AG09309 (cell line): ENCODE measurements at regions not wholly inside any gene's neighbourhood (a gene's known extent, or its start where the extent isn't known, plus 50 kb on each side); places are given as distances from the start of the nearest gene placed in this dataset.
A peak's percentile ranks its signal among the peaks of the same experiment; 100 is the strongest.

Experiments used
- DNase-seq: peaks from one replicate; pipeline ENCODE4 v3.0.0-alpha.2; 2010; ENCODE audit warnings: low read depth
- H3K4me3 ChIP-seq: 2 replicates; pipeline ENCODE4 v1.5.1; 2011; ENCODE audit warnings: mild to moderate bottlenecking, low read depth, low read length, moderate library complexity; ENCODE audit not compliant: control insufficient read depth
- CTCF ChIP-seq: IDR thresholded peaks from 2 replicates; pipeline ENCODE4 v1.5.1; 2011; ENCODE audit warnings: mild to moderate bottlenecking, low read depth, low read length, inconsistent platforms; ENCODE audit not compliant: insufficient read depth, control insufficient read depth; ENCODE audit errors: missing control alignments

GRCh38 chr4:54971474-54971950 is 153.9 kb downstream of the KDR start:
- H3K4me3 ChIP-seq = no peak overlapping the region
- peak; percentile 10 for DNase-seq
- peak; percentile 68 for TF ChIP-seq CTCF

GRCh38 chr4:54967289-54967688 is 158.1 kb downstream of the KDR start:
- no peak overlapping the region for H3K4me3 ChIP-seq
- no peak for DNase-seq
- TF ChIP-seq CTCF = no peak

GRCh38 chr4:54961357-54961975 is 163.9 kb downstream of the KDR start:
- peak; percentile 66 for TF ChIP-seq CTCF
- no peak overlapping the region for H3K4me3 ChIP-seq
- DNase-seq = peak; percentile 7

- peak; percentile 85 for DNase-seq
- no peak for TF ChIP-seq CTCF
- H3K4me3 ChIP-seq = no peak overlapping the region
Measured at GRCh38 chr4:54959651-54960116, 165.7 kb downstream of the KDR start.

- no peak for DNase-seq
- no peak overlapping the region for H3K4me3 ChIP-seq
- no peak for TF ChIP-seq CTCF
Measured at GRCh38 chr4:54959131-54959530, 166.3 kb downstream of the KDR start.

- no peak overlapping the region for H3K4me3 ChIP-seq
- no peak for TF ChIP-seq CTCF
- DNase-seq = no peak
Measured at GRCh38 chr4:54958236-54958635, 167.2 kb downstream of the KDR start.

GRCh38 chr4:54954656-54955388 is 170.6 kb downstream of the KDR start:
- no peak for TF ChIP-seq CTCF
- no peak overlapping the region for H3K4me3 ChIP-seq
- DNase-seq = no peak
